Sigmoid colon (tissue), 6 donors: ENCODE measurements at regions not wholly inside any gene's neighbourhood (a gene's known extent, or its start where the extent isn't known, plus 50 kb on each side); places are given as distances from the start of the nearest gene placed in this dataset.

Source experiments
- DNase-seq: peaks from one replicate; pipeline ENCODE4 v3.0.0-alpha.2; 2019
- H3K27ac ChIP-seq, 4 donors: fragments of 200-600 bp; sonication (generic); one replicate each; pipeline ENCODE4 v1.5.1; 2016 to 2019; ENCODE audit warnings: mild to moderate bottlenecking in 1 of 4
- H3K27me3 ChIP-seq, 3 donors: fragments of 200-600 bp; sonication (generic); one replicate each; pipeline ENCODE4 v1.5.1; 2019; ENCODE audit warnings: mild to moderate bottlenecking in 1 of 3
- H3K36me3 ChIP-seq, 4 donors: fragments of 200-600 bp; sonication (generic); one replicate each; pipeline ENCODE4 v1.5.1; 2016 to 2019
- H3K4me1 ChIP-seq, 4 donors: fragments of 200-600 bp; sonication (generic); one replicate each; pipeline ENCODE4 v1.5.1; 2017 to 2019
- H3K4me3 ChIP-seq, 4 donors: fragments of 200-600 bp; sonication (generic); one replicate each; pipeline ENCODE4 v1.5.1; 2017 to 2019; ENCODE audit warnings: mild to moderate bottlenecking in 2 of 4, moderate library complexity in 1 of 4
- H3K9me3 ChIP-seq, 4 donors: fragments of 200-600 bp in 3 of 4; sonication (generic) in 3 of 4; one replicate each; pipeline versions ENCODE4 v1.5.1 to v1.6.1; 2013 to 2019
- CTCF ChIP-seq, 4 experiments: fragments of 450-650 bp in 3 of 4; fragments of 200-600 bp in 1 of 4; IDR thresholded peaks; one replicate each; pipeline ENCODE4 v1.5.1; 2016 to 2019; ENCODE audit warnings: antibody characterized with exemption in 4 of 4, mild to moderate bottlenecking in 3 of 4, moderate library complexity in 2 of 4
- EP300 ChIP-seq, 4 donors: sonication (generic); formaldehyde crosslinking; IDR thresholded peaks; one replicate each; pipeline ENCODE4 v1.6.1; 2017; ENCODE audit warnings: antibody characterized with exemption in 4 of 4
- POLR2A ChIP-seq, 2 donors: fragments of 450-650 bp; IDR thresholded peaks; one replicate each; pipeline ENCODE4 v1.6.1; 2016; ENCODE audit warnings: antibody characterized with exemption in 2 of 2, mild to moderate bottlenecking in 2 of 2, moderate library complexity in 2 of 2
- POLR2AphosphoS5 ChIP-seq, 4 donors: sonication (generic); formaldehyde crosslinking; IDR thresholded peaks; one replicate each; pipeline ENCODE4 v1.6.1; 2017; ENCODE audit warnings: antibody characterized with exemption in 4 of 4
- WGBS, 2 donors: extraction: QIAGEN DNeasy Blood & Tissue Kit; methylation state at CpG; one replicate each; pipeline ENCODE4 v1.1.7; 2013; 5-methylcytosine and 5-hydroxymethylcytosine counted together
- intact Hi-C: fragments of 100-400 bp; cut with DNase I; formaldehyde crosslinking; loops from one replicate; pipeline ENCODE4 v1.15.1; 2023
- donor health status: healthy with polysubstance abuse.
- donor health status: healthy.

GRCh38 chr12:76197283-76197682 is 112.8 kb upstream of the NAP1L1 start:
- 78 to 81% methylated on average over 5 of the region's 5 CpGs for WGBS, 2 donors
- Histone ChIP-seq H3K4me1 (no peaks in the 10 kb centered on the region), H3K27me3 (no peaks in the 10 kb centered on the region), H3K27ac (no peak overlapping the region), H3K9me3 (peaks cover 0 to 20% (median 11%) of the 10 kb centered on the region in 4 donors), H3K36me3 (no peaks in the 10 kb centered on the region), H3K4me3 (no peak overlapping the region)
- intact Hi-C loops: no loop called here
- TF ChIP-seq POLR2A (IDR thresholded peaks at IDR 0.05) (no peak), EP300 (IDR thresholded peaks at IDR 0.05) (no peak), CTCF (IDR thresholded peaks at IDR 0.05) (no peak), POLR2AphosphoS5 (IDR thresholded peaks at IDR 0.05) (no peak)
- no peak for DNase-seq

GRCh38 chr12:76195920-76196319 is 111.4 kb upstream of the NAP1L1 start:
- intact Hi-C loops: no loop called here
- Histone ChIP-seq H3K4me3 (no peak overlapping the region), H3K36me3 (no peaks in the 10 kb centered on the region), H3K27me3 (no peaks in the 10 kb centered on the region), H3K27ac (no peak overlapping the region), H3K4me1 (no peaks in the 10 kb centered on the region), H3K9me3 (peaks cover 0 to 20% (median 9%) of the 10 kb centered on the region in 4 donors)
- TF ChIP-seq CTCF (IDR thresholded peaks at IDR 0.05): no peak
- no peak for TF ChIP-seq POLR2A (IDR thresholded peaks at IDR 0.05)
- no peak for TF ChIP-seq EP300 (IDR thresholded peaks at IDR 0.05)
- TF ChIP-seq POLR2AphosphoS5 (IDR thresholded peaks at IDR 0.05): no peak
- 33 to 84% methylated on average over 1 of the region's 1 CpG for WGBS, 2 donors
- DNase-seq: no peak

GRCh38 chr12:76194724-76195123 is 110.2 kb upstream of the NAP1L1 start:
- H3K4me1 ChIP-seq: no peaks in the 10 kb centered on the region
- no peaks in the 10 kb centered on the region for H3K36me3 ChIP-seq
- intact Hi-C loops: no loop called here
- no peak for DNase-seq
- no peak for TF ChIP-seq EP300 (IDR thresholded peaks at IDR 0.05)
- no peak for TF ChIP-seq POLR2A (IDR thresholded peaks at IDR 0.05)
- no peak for TF ChIP-seq POLR2AphosphoS5 (IDR thresholded peaks at IDR 0.05)
- TF ChIP-seq CTCF (IDR thresholded peaks at IDR 0.05): no peak
- no peak overlapping the region for H3K27ac ChIP-seq
- H3K4me3 ChIP-seq: no peak overlapping the region
- H3K9me3 ChIP-seq: peaks cover 0 to 14% (median 7%) of the 10 kb centered on the region in 4 donors
- no peaks in the 10 kb centered on the region for H3K27me3 ChIP-seq

- no peak overlapping the region for H3K27ac ChIP-seq
- no peaks in the 10 kb centered on the region for H3K36me3 ChIP-seq
- H3K4me1 ChIP-seq: no peaks in the 10 kb centered on the region
- 73 to 84% methylated on average over 4 of the region's 4 CpGs for WGBS, 2 donors
- H3K27me3 ChIP-seq: no peaks in the 10 kb centered on the region
- DNase-seq: no peak
- peaks cover 0 to 7% (median 5%) of the 10 kb centered on the region in 4 donors for H3K9me3 ChIP-seq
- intact Hi-C loops: no loop called here
- no peak overlapping the region for H3K4me3 ChIP-seq
- TF ChIP-seq POLR2A (IDR thresholded peaks at IDR 0.05) (no peak), EP300 (IDR thresholded peaks at IDR 0.05) (no peak), POLR2AphosphoS5 (IDR thresholded peaks at IDR 0.05) (no peak), CTCF (IDR thresholded peaks at IDR 0.05) (no peak)
These were observed 109.5 kb upstream of the NAP1L1 start for GRCh38 chr12:76193961-76194360.

GRCh38 chr12:76192416-76192815 is 107.9 kb upstream of the NAP1L1 start:
- no peaks in the 10 kb centered on the region for H3K9me3 ChIP-seq
- DNase-seq: no peak
- no peaks in the 10 kb centered on the region for H3K27me3 ChIP-seq
- no peaks in the 10 kb centered on the region for H3K36me3 ChIP-seq
- no peaks in the 10 kb centered on the region for H3K4me1 ChIP-seq
- 81 to 83% methylated on average over 4 of the region's 4 CpGs for WGBS, 2 donors
- intact Hi-C loops: no loop called here
- H3K27ac ChIP-seq: no peak overlapping the region
- no peak overlapping the region for H3K4me3 ChIP-seq
- no peak for TF ChIP-seq POLR2AphosphoS5 (IDR thresholded peaks at IDR 0.05)
- TF ChIP-seq EP300 (IDR thresholded peaks at IDR 0.05): no peak
- no peak for TF ChIP-seq POLR2A (IDR thresholded peaks at IDR 0.05)
- no peak for TF ChIP-seq CTCF (IDR thresholded peaks at IDR 0.05)
